ENCODE measurements at regions not wholly inside any gene's neighbourhood (a gene's known extent, or its start where the extent isn't known, plus 50 kb on each side); places are given as distances from the start of the nearest gene placed in this dataset.
A peak's percentile ranks its signal among the peaks of the same experiment; 100 is the strongest.

DNA sequence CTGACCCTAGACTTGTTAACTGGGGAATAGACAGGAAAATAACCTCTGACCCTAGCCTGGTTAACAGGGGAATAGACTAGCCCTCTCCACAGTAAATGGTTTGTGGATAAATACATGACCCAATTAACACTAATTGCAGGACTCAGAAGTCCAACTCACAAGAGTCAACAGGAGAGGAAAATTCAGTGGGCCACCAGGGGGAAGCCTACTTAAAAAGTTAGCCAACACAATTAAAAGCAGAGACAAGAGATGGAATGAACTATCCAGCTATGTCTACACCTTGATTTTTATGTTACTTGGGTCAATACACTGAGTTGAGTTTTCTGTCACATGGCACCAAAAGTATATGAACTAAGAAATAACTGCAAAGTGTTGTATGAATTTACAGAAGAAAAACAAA is 158.8 kb upstream of the SLC39A10 start:
- H3K27ac ChIP-seq (ENCODE audit: low read length) = no peak overlapping the region
- no peaks in the 10 kb centered on the region for H3K9me3 ChIP-seq (ENCODE audit: control insufficient read depth in 2 of 2, low read length in 2 of 2)
- H3K4me3 ChIP-seq (ENCODE audit: low read length in 2 of 2) = no peak overlapping the region
- no peaks in the 10 kb centered on the region for H3K27me3 ChIP-seq (ENCODE audit: control insufficient read depth in 1 of 2, insufficient read depth in 2 of 2, low read length in 2 of 2)
- no peaks in the 10 kb centered on the region for H3K4me1 ChIP-seq (ENCODE audit: control insufficient read depth, insufficient read depth, low read length)
- no peaks in the 10 kb centered on the region for H3K36me3 ChIP-seq (ENCODE audit: control insufficient read depth in 2 of 2, insufficient read depth in 2 of 2, low read length in 2 of 2)
- H3K9ac ChIP-seq (ENCODE audit: low read length in 2 of 2) = no peak overlapping the region

DNA sequence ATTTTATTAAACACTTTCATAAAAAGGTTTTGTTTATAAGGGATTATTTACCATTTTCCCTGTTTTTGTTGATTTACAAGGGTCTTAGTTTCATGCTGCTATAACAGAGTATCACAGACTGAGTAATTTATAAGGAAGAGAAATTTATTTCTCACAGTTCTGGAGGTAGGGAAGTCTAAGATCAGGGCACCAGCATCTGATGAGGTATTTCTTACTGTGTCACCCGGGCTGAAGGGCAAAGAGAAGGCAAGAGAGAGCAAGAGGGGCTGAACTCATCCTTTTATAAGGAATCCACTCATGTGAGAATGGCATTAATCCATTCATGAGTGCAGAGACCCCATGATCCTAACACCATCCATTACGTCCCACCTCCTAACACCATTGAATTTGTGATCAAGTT is 160.0 kb upstream of the SLC39A10 start:
- Histone ChIP-seq H3K4me1 (ENCODE audit: control insufficient read depth, insufficient read depth, low read length) (no peaks in the 10 kb centered on the region), H3K4me3 (ENCODE audit: low read length in 2 of 2) (no peak overlapping the region), H3K9ac (ENCODE audit: low read length in 2 of 2) (no peak overlapping the region), H3K36me3 (ENCODE audit: control insufficient read depth in 2 of 2, insufficient read depth in 2 of 2, low read length in 2 of 2) (no peaks in the 10 kb centered on the region), H3K27me3 (ENCODE audit: control insufficient read depth in 1 of 2, insufficient read depth in 2 of 2, low read length in 2 of 2) (no peaks in the 10 kb centered on the region), H3K9me3 (ENCODE audit: control insufficient read depth in 2 of 2, low read length in 2 of 2) (no peaks in the 10 kb centered on the region), H3K27ac (ENCODE audit: low read length) (no peak overlapping the region)

DNA sequence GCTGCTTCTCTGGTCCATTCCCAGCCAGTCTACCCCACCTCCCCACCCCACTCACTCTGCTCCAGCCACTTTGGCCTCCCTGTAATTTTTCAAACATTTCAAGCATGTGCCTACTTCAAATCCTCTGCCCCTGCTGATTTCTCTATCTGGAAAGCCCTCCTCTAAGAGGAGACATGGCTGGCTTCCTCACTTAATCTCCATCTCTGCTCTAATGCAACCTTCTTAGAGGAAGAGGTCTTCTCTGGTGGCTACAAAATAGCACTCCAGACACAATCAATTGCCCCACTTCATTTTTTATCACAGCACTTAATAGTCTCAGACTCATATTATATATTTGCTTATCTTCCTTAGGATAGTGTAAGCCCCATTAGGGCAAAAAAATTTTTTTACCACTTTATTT is 161.1 kb upstream of the SLC39A10 start:
- no peak overlapping the region for H3K4me3 ChIP-seq (ENCODE audit: low read length in 2 of 2)
- H3K27me3 ChIP-seq (ENCODE audit: control insufficient read depth in 1 of 2, insufficient read depth in 2 of 2, low read length in 2 of 2) = no peaks in the 10 kb centered on the region
- H3K4me1 ChIP-seq (ENCODE audit: control insufficient read depth, insufficient read depth, low read length) = no peaks in the 10 kb centered on the region
- H3K9ac ChIP-seq (ENCODE audit: low read length in 2 of 2) = no peak overlapping the region
- no peaks in the 10 kb centered on the region for H3K9me3 ChIP-seq (ENCODE audit: control insufficient read depth in 2 of 2, low read length in 2 of 2)
- no peak overlapping the region for H3K27ac ChIP-seq (ENCODE audit: low read length)
- H3K36me3 ChIP-seq (ENCODE audit: control insufficient read depth in 2 of 2, insufficient read depth in 2 of 2, low read length in 2 of 2) = no peaks in the 10 kb centered on the region

DNA sequence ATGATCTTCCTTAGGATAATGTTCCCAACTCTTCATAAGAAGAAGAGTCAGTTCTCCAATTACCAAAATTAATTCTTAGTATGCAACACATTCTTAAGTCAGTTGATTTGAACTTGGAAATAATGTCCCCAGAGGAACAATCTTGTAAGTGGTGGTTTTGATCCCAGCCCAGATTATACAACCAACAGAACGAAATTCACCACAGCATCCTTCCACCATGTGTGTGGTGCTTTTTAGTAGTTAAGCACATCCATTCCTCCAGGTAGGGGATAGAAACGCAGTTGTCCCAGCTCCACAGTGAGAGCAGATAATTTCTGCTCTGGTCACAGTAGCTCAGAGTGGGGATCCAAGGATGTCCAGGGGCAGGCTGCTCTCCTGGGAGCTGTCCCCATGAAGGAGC is 161.7 kb upstream of the SLC39A10 start:
- no peak overlapping the region for H3K9ac ChIP-seq (ENCODE audit: low read length in 2 of 2)
- no peaks in the 10 kb centered on the region for H3K4me1 ChIP-seq (ENCODE audit: control insufficient read depth, insufficient read depth, low read length)
- H3K4me3 ChIP-seq (ENCODE audit: low read length in 2 of 2) = no peak overlapping the region
- no peaks in the 10 kb centered on the region for H3K27me3 ChIP-seq (ENCODE audit: control insufficient read depth in 1 of 2, insufficient read depth in 2 of 2, low read length in 2 of 2)
- H3K27ac ChIP-seq (ENCODE audit: low read length) = no peak overlapping the region
- no peaks in the 10 kb centered on the region for H3K36me3 ChIP-seq (ENCODE audit: control insufficient read depth in 2 of 2, insufficient read depth in 2 of 2, low read length in 2 of 2)
- no peaks in the 10 kb centered on the region for H3K9me3 ChIP-seq (ENCODE audit: control insufficient read depth in 2 of 2, low read length in 2 of 2)

DNA sequence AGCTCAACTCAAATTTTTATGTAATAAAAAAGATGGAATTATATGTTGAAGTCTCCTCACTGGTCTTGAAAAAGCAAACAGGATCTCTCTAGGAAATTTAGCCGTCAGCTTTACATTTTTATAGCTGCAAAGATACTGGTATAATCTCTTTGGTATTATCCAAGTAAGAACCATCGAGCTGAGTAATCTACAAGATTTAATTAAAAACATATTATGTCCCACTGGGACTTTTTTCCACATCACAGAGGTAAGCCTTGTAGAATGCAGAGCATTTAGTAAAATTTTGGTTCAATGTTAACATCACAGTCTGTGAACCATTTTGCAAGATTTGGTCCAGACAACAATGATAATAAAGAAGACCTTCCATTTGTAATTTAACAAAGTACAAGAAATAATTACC is 162.6 kb upstream of the SLC39A10 start:
- H3K9ac ChIP-seq (ENCODE audit: low read length in 2 of 2) = no peak overlapping the region
- no peaks in the 10 kb centered on the region for H3K9me3 ChIP-seq (ENCODE audit: control insufficient read depth in 2 of 2, low read length in 2 of 2)
- H3K27me3 ChIP-seq (ENCODE audit: control insufficient read depth in 1 of 2, insufficient read depth in 2 of 2, low read length in 2 of 2) = no peaks in the 10 kb centered on the region
- no peaks in the 10 kb centered on the region for H3K4me1 ChIP-seq (ENCODE audit: control insufficient read depth, insufficient read depth, low read length)
- H3K27ac ChIP-seq (ENCODE audit: low read length) = no peak overlapping the region
- no peaks in the 10 kb centered on the region for H3K36me3 ChIP-seq (ENCODE audit: control insufficient read depth in 2 of 2, insufficient read depth in 2 of 2, low read length in 2 of 2)
- H3K4me3 ChIP-seq (ENCODE audit: low read length in 2 of 2) = no peak overlapping the region

DNA sequence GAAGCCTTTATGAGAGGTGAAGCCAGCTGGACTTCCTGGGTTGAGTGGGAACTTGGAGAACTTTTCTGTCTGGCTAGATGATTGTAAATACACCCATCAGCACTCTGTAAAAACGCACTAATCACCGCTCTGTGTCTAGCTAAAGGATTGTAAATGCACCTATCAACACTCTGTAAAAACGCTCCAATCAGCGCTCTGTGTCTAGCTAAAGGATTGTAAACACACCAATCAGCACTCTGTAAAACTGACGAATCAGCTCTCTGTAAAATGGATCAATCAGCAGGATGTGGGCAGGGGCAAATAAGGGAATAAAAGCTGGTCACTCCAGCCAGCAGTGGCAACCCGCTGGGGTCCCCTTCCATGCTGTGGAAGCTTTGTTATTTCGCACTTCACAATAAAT is 163.6 kb upstream of the SLC39A10 start:
- Histone ChIP-seq H3K27me3 (ENCODE audit: control insufficient read depth in 1 of 2, insufficient read depth in 2 of 2, low read length in 2 of 2) (no peaks in the 10 kb centered on the region), H3K27ac (ENCODE audit: low read length) (no peak overlapping the region), H3K4me3 (ENCODE audit: low read length in 2 of 2) (no peak overlapping the region), H3K9me3 (ENCODE audit: control insufficient read depth in 2 of 2, low read length in 2 of 2) (no peaks in the 10 kb centered on the region), H3K9ac (ENCODE audit: low read length in 2 of 2) (no peak overlapping the region), H3K36me3 (ENCODE audit: control insufficient read depth in 2 of 2, insufficient read depth in 2 of 2, low read length in 2 of 2) (no peaks in the 10 kb centered on the region), H3K4me1 (ENCODE audit: control insufficient read depth, insufficient read depth, low read length) (no peaks in the 10 kb centered on the region)

DNA sequence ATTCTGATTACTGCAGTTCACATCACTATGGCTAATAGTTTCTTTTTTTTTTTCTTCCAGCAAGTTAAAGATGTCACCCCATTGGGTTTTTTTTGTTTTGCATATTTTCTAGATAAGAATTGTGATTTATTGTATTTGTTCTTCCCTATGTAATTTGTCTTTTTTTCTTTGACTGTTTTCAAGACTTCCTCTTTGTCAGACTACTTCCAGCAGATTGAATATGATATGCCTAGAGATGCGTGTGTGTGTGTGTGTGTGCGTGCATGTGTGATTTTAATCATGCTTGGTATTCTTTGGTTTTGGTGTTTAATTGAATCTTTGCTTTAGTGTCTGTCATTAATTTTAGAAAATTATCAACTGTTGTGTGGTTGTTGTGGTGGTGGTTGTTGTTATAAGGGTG is 166.7 kb upstream of the SLC39A10 start:
- no peaks in the 10 kb centered on the region for H3K27me3 ChIP-seq (ENCODE audit: control insufficient read depth in 1 of 2, insufficient read depth in 2 of 2, low read length in 2 of 2)
- H3K27ac ChIP-seq (ENCODE audit: low read length) = no peak overlapping the region
- no peak overlapping the region for H3K9ac ChIP-seq (ENCODE audit: low read length in 2 of 2)
- no peaks in the 10 kb centered on the region for H3K4me1 ChIP-seq (ENCODE audit: control insufficient read depth, insufficient read depth, low read length)
- H3K4me3 ChIP-seq (ENCODE audit: low read length in 2 of 2) = no peak overlapping the region
- H3K9me3 ChIP-seq (ENCODE audit: control insufficient read depth in 2 of 2, low read length in 2 of 2) = no peaks in the 10 kb centered on the region
- no peaks in the 10 kb centered on the region for H3K36me3 ChIP-seq (ENCODE audit: control insufficient read depth in 2 of 2, insufficient read depth in 2 of 2, low read length in 2 of 2)

DNA sequence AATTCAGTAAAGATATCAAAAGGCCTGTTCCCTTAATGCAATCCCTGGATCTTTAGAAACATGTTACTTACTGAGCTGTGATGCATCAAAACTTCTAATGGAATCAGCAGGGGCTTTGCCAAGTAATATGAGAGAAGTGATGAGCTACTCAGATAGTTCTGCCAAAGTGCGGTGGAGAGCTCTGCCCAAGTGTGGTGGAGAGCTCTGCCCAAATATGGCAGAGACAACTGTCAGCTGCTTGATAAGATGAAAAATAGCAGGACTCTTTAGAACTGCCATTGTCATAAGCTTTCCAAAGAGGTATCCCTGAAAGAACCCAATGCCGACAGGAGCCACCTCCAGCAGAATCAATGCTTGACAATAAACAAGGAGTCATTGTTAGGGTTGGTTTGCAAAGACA is 167.9 kb upstream of the SLC39A10 start:
- no peak overlapping the region for H3K9ac ChIP-seq (ENCODE audit: low read length in 2 of 2)
- no peak overlapping the region for H3K27ac ChIP-seq (ENCODE audit: low read length)
- H3K4me3 ChIP-seq (ENCODE audit: low read length in 2 of 2) = peak overlapping the region in 1 of 2 donors; percentile 7
- H3K9me3 ChIP-seq (ENCODE audit: control insufficient read depth in 2 of 2, low read length in 2 of 2) = no peaks in the 10 kb centered on the region
- H3K27me3 ChIP-seq (ENCODE audit: control insufficient read depth in 1 of 2, insufficient read depth in 2 of 2, low read length in 2 of 2) = no peaks in the 10 kb centered on the region
- H3K36me3 ChIP-seq (ENCODE audit: control insufficient read depth in 2 of 2, insufficient read depth in 2 of 2, low read length in 2 of 2) = no peaks in the 10 kb centered on the region
- no peaks in the 10 kb centered on the region for H3K4me1 ChIP-seq (ENCODE audit: control insufficient read depth, insufficient read depth, low read length)

DNA sequence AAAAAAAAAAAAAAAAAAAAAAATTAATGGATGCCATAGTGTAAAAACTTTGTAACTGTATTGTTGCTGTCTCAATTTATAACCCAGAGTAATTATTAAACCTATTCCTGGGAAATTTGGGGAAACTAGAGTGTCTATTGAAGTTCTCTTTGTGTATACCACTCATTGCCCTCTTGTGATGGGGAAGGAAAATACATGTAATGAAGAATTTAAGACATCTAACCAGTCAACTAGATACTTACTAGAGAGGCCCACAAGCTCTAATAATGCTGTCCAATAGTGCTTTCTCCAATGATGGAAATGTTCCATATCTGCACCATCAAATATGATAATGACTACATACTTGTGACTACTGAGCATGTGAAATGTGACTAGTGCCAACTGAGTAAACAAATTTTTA is 168.5 kb upstream of the SLC39A10 start:
- Histone ChIP-seq H3K27ac (ENCODE audit: low read length) (no peak overlapping the region), H3K9ac (ENCODE audit: low read length in 2 of 2) (no peak overlapping the region), H3K36me3 (ENCODE audit: control insufficient read depth in 2 of 2, insufficient read depth in 2 of 2, low read length in 2 of 2) (no peaks in the 10 kb centered on the region), H3K4me1 (ENCODE audit: control insufficient read depth, insufficient read depth, low read length) (no peaks in the 10 kb centered on the region), H3K9me3 (ENCODE audit: control insufficient read depth in 2 of 2, low read length in 2 of 2) (no peaks in the 10 kb centered on the region), H3K4me3 (ENCODE audit: low read length in 2 of 2) (no peak overlapping the region), H3K27me3 (ENCODE audit: control insufficient read depth in 1 of 2, insufficient read depth in 2 of 2, low read length in 2 of 2) (no peaks in the 10 kb centered on the region)

DNA sequence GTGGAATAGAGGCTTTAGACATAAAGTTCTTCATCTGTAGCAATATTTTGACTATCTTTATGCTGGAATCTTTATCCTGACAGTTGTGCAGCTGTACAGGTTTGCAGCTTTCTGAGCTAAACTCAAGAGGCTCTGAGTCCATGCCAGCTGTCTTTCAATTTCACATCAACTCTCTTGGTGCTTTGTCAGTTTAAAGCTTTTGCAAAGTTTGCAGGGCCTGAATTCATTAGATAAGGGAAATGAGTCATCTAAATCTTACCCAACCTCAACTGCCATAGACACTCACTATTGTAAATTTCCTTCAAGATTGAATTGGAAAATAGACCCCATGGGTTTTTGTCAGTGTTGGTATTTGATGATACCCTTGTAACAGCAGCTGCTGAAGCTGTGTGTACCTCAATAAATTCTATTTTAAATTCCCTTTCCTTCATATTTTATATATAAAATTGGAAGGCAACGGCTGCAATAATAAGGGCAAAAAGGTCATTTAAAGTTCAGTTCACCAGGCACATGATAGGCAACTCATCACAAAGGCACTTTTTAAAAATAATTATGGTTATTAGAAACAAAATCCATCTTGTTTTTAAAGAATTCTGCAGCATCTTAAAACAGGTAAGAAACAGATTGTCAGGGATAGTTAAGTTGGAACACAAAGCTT is 169.9 kb upstream of the SLC39A10 start:
- no peak overlapping the region for H3K27ac ChIP-seq (ENCODE audit: low read length)
- no peaks in the 10 kb centered on the region for H3K9me3 ChIP-seq (ENCODE audit: control insufficient read depth in 2 of 2, low read length in 2 of 2)
- no peak overlapping the region for H3K9ac ChIP-seq (ENCODE audit: low read length in 2 of 2)
- no peak overlapping the region for H3K4me3 ChIP-seq (ENCODE audit: low read length in 2 of 2)
- no peaks in the 10 kb centered on the region for H3K4me1 ChIP-seq (ENCODE audit: control insufficient read depth, insufficient read depth, low read length)
- no peaks in the 10 kb centered on the region for H3K27me3 ChIP-seq (ENCODE audit: control insufficient read depth in 1 of 2, insufficient read depth in 2 of 2, low read length in 2 of 2)
- no peaks in the 10 kb centered on the region for H3K36me3 ChIP-seq (ENCODE audit: control insufficient read depth in 2 of 2, insufficient read depth in 2 of 2, low read length in 2 of 2)

DNA sequence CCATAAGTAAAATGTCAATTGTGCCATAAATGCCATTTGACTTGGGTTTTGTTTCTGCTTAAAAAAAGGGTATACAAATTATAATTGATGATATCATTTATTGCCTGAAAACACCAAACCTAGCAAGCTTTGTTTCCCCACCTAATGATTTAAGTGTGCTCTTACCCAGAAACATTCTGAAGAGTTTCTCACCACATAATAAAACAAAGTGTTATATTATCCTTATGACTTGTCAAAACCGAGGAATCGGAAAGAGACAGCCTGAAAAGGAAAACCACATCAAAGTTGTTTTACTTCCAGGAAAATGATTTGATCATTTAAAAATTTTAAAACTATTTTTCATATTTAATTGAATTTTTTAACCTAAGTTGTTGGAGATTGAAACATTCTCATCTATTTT is 170.5 kb upstream of the SLC39A10 start:
- no peaks in the 10 kb centered on the region for H3K27me3 ChIP-seq (ENCODE audit: control insufficient read depth in 1 of 2, insufficient read depth in 2 of 2, low read length in 2 of 2)
- no peaks in the 10 kb centered on the region for H3K4me1 ChIP-seq (ENCODE audit: control insufficient read depth, insufficient read depth, low read length)
- H3K9me3 ChIP-seq (ENCODE audit: control insufficient read depth in 2 of 2, low read length in 2 of 2) = no peaks in the 10 kb centered on the region
- H3K4me3 ChIP-seq (ENCODE audit: low read length in 2 of 2) = no peak overlapping the region
- H3K36me3 ChIP-seq (ENCODE audit: control insufficient read depth in 2 of 2, insufficient read depth in 2 of 2, low read length in 2 of 2) = no peaks in the 10 kb centered on the region
- H3K27ac ChIP-seq (ENCODE audit: low read length) = no peak overlapping the region
- H3K9ac ChIP-seq (ENCODE audit: low read length in 2 of 2) = no peak overlapping the region

Measured in stomach smooth muscle (tissue), 2 donors.